ENCODE measurements at regions not wholly inside any gene's neighbourhood (a gene's known extent, or its start where the extent isn't known, plus 50 kb on each side); places are given as distances from the start of the nearest gene placed in this dataset.

DNA sequence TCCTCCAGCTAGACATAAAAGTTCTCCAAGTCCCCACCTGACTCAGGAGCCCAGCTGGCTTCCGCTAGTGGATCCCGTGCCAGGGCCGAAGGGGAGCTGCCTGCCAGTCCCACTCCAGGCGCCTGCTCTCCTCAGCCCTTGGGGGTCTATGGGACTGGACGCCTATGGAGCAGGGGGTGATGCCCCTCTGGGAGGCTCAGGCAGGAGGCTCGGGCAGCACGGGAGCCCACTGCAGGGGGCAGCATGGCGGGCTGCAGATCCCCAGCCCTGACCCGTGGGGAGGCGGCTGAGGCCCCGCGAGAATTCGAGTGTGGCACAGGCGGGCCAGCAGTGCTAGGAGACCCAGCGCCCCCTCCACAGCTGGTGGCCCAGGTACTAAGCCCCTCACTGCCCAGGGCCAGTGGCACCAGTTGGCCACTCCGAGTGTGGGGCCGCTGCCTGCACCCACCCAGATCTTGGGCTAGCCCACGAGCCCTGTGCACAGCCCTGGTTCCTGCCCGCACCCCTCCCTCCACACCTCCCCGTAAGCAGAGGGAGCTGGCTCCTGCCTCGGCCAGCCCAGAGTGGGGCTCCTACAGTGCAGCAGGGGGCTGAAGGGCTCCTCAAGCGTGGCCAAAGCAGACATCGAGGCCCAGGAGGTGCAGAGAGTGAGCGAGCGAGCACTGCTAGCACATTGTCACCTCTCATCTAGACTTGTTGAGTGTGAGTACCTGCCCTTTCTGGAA, 221.3 kb upstream of the NSMCE3 start:
- no peak for DNase-seq (ENCODE audit: low read depth)
- no peak for TF ChIP-seq CTCF (IDR thresholded peaks at IDR 0.05; ENCODE audit: insufficient read depth, low read depth, low read length, missing control alignments)

GRCh38 chr15:29480949-29481348, 211.3 kb upstream of the NSMCE3 start:
- no peak for TF ChIP-seq CTCF (IDR thresholded peaks at IDR 0.05; ENCODE audit: insufficient read depth, low read depth, low read length, missing control alignments)

More for the DNA sequence above, 221.3 kb upstream of the NSMCE3 start:
- no peak overlapping the region for H3K4me3 ChIP-seq (ENCODE audit: low read depth, low read length)

DNA sequence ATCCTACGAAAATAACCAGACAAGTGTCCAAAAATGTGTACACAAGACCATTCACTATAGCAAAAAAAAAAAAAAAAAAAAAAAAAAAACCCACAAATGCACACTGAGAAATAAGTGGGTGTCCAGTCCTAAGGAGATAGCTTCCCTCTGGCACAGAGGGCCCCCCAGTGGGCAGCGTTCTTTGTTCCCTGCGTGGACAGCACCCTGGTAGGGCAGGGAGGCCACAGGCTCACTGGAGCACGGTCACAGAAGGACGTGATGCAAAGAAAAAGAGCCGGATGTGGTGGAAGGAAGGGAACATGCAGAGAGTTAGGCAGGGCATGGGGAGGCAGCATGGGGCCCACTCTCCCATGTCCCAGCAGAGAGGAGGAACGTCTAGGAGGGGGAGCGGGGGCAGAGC, 210.7 kb upstream of the NSMCE3 start:
- H3K4me3 ChIP-seq (ENCODE audit: low read depth, low read length), result no peak overlapping the region
- DNase-seq (ENCODE audit: low read depth), result no peak
- TF ChIP-seq CTCF (IDR thresholded peaks at IDR 0.05; ENCODE audit: insufficient read depth, low read depth, low read length, missing control alignments), result no peak

More at GRCh38 chr15:29480949-29481348, 211.3 kb upstream of the NSMCE3 start:
- DNase-seq (ENCODE audit: low read depth), result no peak
- H3K4me3 ChIP-seq (ENCODE audit: low read depth, low read length), result no peak overlapping the region

- TF ChIP-seq CTCF (IDR thresholded peaks at IDR 0.05; ENCODE audit: insufficient read depth, low read depth, low read length, missing control alignments), result no peak
- DNase-seq (ENCODE audit: low read depth), result no peak
- no peak overlapping the region for H3K4me3 ChIP-seq (ENCODE audit: low read depth, low read length)
These were observed 207.6 kb upstream of the NSMCE3 start for GRCh38 chr15:29477256-29477655.

DNA sequence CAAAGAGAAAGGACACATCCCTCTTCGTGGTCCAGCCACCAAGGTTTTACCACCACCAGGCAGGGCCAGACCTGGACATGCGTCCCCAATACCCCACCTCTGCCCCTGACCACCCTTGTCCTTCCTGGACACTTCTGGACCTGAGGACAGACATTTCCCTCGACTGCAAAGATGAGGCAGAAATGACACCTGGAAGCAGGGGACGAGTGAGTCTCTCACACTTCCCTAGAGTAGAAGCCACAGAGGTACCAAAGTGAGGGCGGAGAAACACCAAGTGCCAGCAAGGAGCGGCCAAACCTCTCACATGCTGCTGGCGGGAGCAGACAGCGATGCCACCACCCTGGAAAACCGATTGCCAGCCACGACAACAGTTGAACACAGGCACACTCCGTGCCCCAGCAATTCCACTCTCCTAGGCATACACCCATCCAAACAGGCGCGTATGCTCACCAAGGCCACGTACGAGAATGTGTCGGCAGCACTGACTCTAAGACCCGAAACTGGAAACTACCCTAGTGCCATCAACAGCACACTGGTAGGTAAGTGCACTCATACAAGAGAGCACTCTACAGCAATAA, 207.0 kb upstream of the NSMCE3 start:
- DNase-seq (ENCODE audit: low read depth), result no peak
- H3K4me3 ChIP-seq (ENCODE audit: low read depth, low read length), result no peak overlapping the region
- no peak for TF ChIP-seq CTCF (IDR thresholded peaks at IDR 0.05; ENCODE audit: insufficient read depth, low read depth, low read length, missing control alignments)

GRCh38 chr15:29475096-29475495, 205.5 kb upstream of the NSMCE3 start:
- no peak for TF ChIP-seq CTCF (IDR thresholded peaks at IDR 0.05; ENCODE audit: insufficient read depth, low read depth, low read length, missing control alignments)
- H3K4me3 ChIP-seq (ENCODE audit: low read depth, low read length), result no peak overlapping the region
- DNase-seq (ENCODE audit: low read depth), result no peak
